Astrocyte of the cerebellum (primary cell): ENCODE measurements at regions not wholly inside any gene's neighbourhood (a gene's known extent, or its start where the extent isn't known, plus 50 kb on each side); places are given as distances from the start of the nearest gene placed in this dataset.
"Not testable (repeated sequence)": the region's sequence is repeated elsewhere in the genome, so short reads cannot be mapped to it uniquely, and the experiment has no call there.

ENCODE experiments used
- DNase-seq: peaks from one replicate; pipeline ENCODE4 v3.0.0-alpha.2; 2011; ENCODE audit warnings: low read depth
- H3K4me3 ChIP-seq: 2 replicates; pipeline ENCODE4 v1.5.1; 2011; ENCODE audit warnings: mild to moderate bottlenecking, low read depth, low read length, moderate library complexity
- in situ Hi-C: cut with HindIII; loops from 2 replicates; pipeline ENCODE4 v1.10.0; 2017; ENCODE audit warnings: low sequenced_read_pairs
- TF ChIP-seq, protein P1 (sequence below): IDR thresholded peaks from 2 replicates; pipeline ENCODE4 v1.5.1; 2012; ENCODE audit warnings: low read length, low read depth, moderate library complexity, mild to moderate bottlenecking; ENCODE audit errors: missing control alignments

DNA sequence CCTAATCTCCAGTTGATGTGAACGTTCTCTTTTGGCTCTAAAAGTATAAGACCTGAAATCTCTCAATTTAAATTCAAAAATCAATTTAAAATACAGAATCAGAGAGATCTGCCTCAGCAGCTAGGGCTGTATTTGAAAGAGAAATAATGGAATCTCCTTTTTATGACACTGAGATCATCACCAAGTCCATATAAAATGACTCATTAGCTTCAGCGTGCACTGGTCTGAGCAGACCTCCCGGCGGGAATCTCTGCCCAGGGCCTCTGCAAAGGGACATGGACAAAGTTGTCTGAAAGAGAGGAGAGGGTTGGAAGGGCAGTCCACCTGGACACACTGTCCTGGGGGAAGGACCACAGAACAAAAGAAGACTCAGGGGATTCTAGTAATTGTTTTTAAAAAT is 855.6 kb downstream of the EFNB2 start:
- no peak for DNase-seq
- H3K4me3 ChIP-seq = no peak overlapping the region
- TF ChIP-seq, protein P1, sequence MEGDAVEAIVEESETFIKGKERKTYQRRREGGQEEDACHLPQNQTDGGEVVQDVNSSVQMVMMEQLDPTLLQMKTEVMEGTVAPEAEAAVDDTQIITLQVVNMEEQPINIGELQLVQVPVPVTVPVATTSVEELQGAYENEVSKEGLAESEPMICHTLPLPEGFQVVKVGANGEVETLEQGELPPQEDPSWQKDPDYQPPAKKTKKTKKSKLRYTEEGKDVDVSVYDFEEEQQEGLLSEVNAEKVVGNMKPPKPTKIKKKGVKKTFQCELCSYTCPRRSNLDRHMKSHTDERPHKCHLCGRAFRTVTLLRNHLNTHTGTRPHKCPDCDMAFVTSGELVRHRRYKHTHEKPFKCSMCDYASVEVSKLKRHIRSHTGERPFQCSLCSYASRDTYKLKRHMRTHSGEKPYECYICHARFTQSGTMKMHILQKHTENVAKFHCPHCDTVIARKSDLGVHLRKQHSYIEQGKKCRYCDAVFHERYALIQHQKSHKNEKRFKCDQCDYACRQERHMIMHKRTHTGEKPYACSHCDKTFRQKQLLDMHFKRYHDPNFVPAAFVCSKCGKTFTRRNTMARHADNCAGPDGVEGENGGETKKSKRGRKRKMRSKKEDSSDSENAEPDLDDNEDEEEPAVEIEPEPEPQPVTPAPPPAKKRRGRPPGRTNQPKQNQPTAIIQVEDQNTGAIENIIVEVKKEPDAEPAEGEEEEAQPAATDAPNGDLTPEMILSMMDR = no peak
- in situ Hi-C loops = no loop called here

DNA sequence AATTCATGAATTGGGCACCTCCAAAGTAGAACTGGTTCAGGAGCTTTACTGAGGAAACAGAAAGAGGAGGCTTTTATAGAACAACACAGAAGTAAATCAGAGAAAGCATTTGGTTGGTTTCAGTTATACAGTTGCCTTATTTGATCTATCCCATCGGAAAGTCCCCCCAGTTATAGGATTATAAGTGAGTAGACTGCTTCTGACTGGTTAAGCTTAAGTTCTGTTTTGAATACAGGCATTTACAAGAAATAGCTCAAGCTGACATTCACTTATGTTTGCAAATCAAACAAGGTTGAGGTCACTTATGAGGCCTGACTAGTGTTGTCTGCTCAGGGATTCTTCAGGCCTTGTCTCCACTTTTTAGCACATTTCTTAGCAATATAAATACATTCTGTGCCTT is 857.4 kb downstream of the EFNB2 start:
- no peak for DNase-seq
- no peak overlapping the region for H3K4me3 ChIP-seq
- TF ChIP-seq, protein P1 = no peak
- in situ Hi-C loops = no loop called here

DNA sequence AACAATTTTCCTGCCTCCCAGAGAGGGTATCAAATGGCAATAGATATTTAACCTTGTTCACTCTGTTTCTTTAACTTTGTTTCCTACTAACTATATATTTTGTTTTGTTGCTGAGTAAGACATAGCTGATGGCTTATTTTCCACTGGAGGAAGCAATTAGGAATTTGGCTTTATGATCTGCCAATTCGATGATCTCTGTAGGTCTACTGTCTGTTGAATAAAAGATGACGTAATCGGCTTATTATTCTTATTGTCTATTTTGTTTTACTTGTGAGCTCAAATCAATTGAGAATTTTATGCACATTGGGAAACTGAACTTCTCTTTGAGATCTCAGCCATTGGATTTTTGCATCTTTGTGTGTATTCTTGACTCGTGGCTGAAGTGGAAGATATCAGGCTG is 862.6 kb downstream of the EFNB2 start:
- TF ChIP-seq, protein P1 = no peak
- no peak for DNase-seq
- H3K4me3 ChIP-seq = no peak overlapping the region
- in situ Hi-C loops = no loop called here

DNA sequence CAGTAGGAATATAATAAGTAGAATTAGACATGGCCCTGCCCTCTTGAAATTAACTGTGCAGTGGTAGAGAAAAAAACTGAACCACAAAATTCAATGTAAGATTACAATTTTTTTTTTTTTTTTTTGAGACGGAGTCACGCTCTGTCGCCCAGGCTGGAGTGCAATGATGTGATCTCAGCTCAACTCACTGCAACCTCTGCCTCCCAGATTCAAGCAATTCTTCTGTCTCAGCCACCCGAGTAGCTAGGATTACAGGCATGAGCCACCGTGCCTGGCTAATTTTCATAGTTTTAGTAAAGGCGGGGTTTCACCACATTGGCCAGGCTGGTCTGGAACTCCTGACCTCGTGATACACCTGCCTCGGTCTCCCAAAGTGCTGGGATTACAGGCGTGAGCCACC is 864.3 kb downstream of the EFNB2 start:
- in situ Hi-C loops, DNase-seq, H3K4me3 ChIP-seq: not testable (repeated sequence)

DNA sequence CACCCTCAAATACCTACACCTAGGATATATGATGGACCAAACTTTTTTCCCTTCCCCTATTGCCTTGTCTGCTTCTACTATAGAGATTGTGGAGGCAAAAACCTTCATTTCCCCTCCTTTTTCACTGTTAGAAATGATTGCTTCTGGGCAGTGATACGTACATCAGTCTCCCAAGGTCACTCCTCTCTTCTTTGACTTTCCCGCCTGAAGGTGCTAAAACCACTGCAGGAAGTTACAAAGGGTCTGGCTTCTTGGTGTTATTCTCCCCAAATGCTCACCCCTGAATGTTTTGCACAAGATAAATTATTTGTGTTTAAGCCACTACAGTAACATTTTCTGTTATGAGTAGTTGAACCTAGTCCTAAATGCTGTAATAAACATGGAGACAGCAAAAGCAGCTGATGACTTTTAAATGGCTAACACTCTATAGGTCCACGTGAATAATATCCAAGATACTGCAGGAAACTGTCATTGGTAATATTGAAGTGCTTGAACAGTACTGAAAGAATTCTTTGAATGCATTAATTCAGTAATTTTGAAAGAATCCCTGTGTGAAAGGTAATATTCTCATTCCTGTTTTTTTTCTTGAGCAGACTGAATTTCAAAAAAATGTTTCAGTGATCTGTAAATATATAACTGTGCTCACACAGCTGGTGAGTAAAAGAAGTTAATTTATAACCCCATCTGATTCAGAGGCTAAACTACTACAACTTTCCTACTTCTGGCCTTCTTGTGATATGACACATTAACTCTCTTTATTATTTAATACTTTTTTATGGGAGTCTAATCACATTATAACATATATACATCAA is 865.1 kb downstream of the EFNB2 start:
- DNase-seq = no peak
- TF ChIP-seq, protein P1 = no peak
- in situ Hi-C loops = no loop called here
- no peak overlapping the region for H3K4me3 ChIP-seq

DNA sequence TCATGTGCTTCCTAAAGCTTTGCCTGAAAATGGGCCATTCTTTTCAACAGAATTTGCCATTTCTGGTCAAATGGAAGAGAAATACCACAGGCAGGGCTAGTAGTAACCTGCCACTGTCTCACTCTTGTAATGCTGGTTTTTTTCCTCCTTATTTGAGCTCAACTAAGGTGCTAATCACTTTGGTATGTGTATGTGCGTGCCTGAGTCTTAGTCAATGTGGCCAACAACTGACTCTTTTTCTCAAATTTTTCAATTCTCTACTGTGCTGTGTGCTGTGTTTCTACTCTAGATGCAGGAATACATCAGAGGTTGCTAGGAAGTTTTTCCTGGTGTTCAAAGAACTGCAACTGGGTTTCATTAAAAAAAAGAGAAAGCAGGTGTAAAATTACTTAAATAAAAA is 870.2 kb downstream of the EFNB2 start:
- peak; percentile 33 for DNase-seq
- in situ Hi-C loops = no loop called here
- TF ChIP-seq, protein P1 = no peak
- H3K4me3 ChIP-seq = no peak overlapping the region

DNA sequence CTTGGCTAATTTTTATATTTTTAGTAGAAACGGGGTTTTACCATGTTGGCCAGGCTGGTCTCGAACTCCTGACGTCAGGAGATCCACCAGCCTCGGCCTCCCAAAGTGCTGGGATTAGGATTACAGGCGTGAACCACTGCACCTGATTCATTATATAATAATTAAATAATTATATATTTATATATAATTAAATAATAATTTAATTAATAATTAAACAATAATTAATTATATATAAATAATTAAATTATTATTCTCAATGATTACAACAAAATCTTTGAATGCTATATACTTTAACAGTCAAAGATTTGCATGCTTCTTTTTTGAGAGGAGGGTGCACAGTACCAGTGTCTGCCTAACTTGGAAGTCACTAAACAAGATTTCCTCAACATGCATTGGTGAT is 872.3 kb downstream of the EFNB2 start:
- no peak overlapping the region for H3K4me3 ChIP-seq
- in situ Hi-C loops = no loop called here
- TF ChIP-seq, protein P1 = no peak
- no peak for DNase-seq
